Muscle of leg (tissue), 3 donors: ENCODE measurements at regions not wholly inside any gene's neighbourhood (a gene's known extent, or its start where the extent isn't known, plus 50 kb on each side); places are given as distances from the start of the nearest gene placed in this dataset.
"Not testable (repeated sequence)": the region's sequence is repeated elsewhere in the genome, so short reads cannot be mapped to it uniquely, and the experiment has no call there.

ENCODE experiments used
- DNase-seq: peaks from one replicate; pipeline ENCODE4 v3.0.0; 2013
- H3K27ac ChIP-seq: one replicate; pipeline ENCODE4 v1.5.1; 2013; ENCODE audit warnings: mild to moderate bottlenecking, low read length, control low read depth
- H3K27me3 ChIP-seq: one replicate; pipeline ENCODE4 v1.6.1; 2013; ENCODE audit warnings: low read length; ENCODE audit not compliant: control insufficient read depth, insufficient read depth
- H3K36me3 ChIP-seq: one replicate; pipeline ENCODE4 v1.6.1; 2013; ENCODE audit warnings: low read length; ENCODE audit not compliant: control insufficient read depth, insufficient read depth
- H3K4me1 ChIP-seq: one replicate; pipeline ENCODE4 v1.6.1; 2013; ENCODE audit warnings: low read length; ENCODE audit not compliant: control insufficient read depth, insufficient read depth
- H3K4me3 ChIP-seq: one replicate; pipeline ENCODE4 v1.5.1; 2013; ENCODE audit warnings: low read length, control low read depth
- H3K9me3 ChIP-seq: replicated peaks from 2 replicates; pipeline ENCODE4 v1.6.1; 2013; ENCODE audit warnings: low read depth, low read length; ENCODE audit not compliant: control insufficient read depth
- WGBS: methylation state at CpG from one replicate; pipeline ENCODE4 v1.1.5; 2013; ENCODE audit warnings: missing lambda C conversion rate; ENCODE audit not compliant: insufficient coverage; 5-methylcytosine and 5-hydroxymethylcytosine counted together

- H3K27ac ChIP-seq: no peak overlapping the region
- no peaks in the 10 kb centered on the region for H3K36me3 ChIP-seq
- H3K27me3 ChIP-seq: no peaks in the 10 kb centered on the region
- H3K9me3 ChIP-seq: no peaks in the 10 kb centered on the region
- H3K4me1 ChIP-seq: no peaks in the 10 kb centered on the region
- H3K4me3 ChIP-seq: no peak overlapping the region
- no peak for DNase-seq
Observed at GRCh38 chr2:58594762-58595161, 353.6 kb upstream of the FANCL start.

DNA sequence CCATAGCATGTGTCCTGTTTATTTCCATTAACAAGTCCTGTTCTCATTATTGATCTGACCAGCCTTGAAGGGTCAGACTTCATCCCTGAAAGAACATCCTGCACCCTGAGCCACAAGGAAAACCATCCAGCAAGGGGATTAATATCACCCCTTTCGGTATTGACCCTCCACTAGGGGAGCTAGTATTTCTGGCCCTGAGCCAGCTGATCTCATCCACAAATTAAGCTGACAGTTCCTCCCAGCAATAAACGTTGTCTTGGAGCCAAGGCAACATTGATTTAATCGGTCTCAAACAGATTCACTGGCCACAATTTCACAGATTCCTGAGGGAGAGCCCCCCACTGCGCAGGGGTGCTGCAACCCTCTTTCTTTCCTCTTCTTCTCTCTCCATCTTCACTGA lies 353.1 kb upstream of the FANCL start:
- H3K27ac ChIP-seq: no peak overlapping the region
- WGBS: 49% methylated on average over 4 of the region's 4 CpGs
- H3K9me3 ChIP-seq: no peaks in the 10 kb centered on the region
- no peaks in the 10 kb centered on the region for H3K36me3 ChIP-seq
- no peaks in the 10 kb centered on the region for H3K4me1 ChIP-seq
- no peak for DNase-seq
- H3K4me3 ChIP-seq: no peak overlapping the region
- H3K27me3 ChIP-seq: no peaks in the 10 kb centered on the region

GRCh38 chr2:58586178-58586577 lies 345.1 kb upstream of the FANCL start:
- H3K4me1 ChIP-seq, H3K4me3 ChIP-seq, H3K36me3 ChIP-seq, DNase-seq, H3K27me3 ChIP-seq, H3K9me3 ChIP-seq, H3K27ac ChIP-seq: not testable (repeated sequence)
- WGBS: no CpG with 5 or more reads among the region's 5 CpGs

- Histone ChIP-seq H3K9me3 (no peaks in the 10 kb centered on the region), H3K36me3 (no peaks in the 10 kb centered on the region), H3K27me3 (no peaks in the 10 kb centered on the region), H3K4me1 (no peaks in the 10 kb centered on the region), H3K4me3 (no peak overlapping the region), H3K27ac (no peak overlapping the region)
- no peak for DNase-seq
- WGBS: 83% methylated on average over 2 of the region's 5 CpGs
Observed at GRCh38 chr2:58585233-58585632, 344.1 kb upstream of the FANCL start.

- Histone ChIP-seq H3K27me3 (no peaks in the 10 kb centered on the region), H3K4me3 (no peak overlapping the region), H3K36me3 (no peaks in the 10 kb centered on the region), H3K4me1 (no peaks in the 10 kb centered on the region), H3K9me3 (no peaks in the 10 kb centered on the region), H3K27ac (no peak overlapping the region)
- no CpG with 5 or more reads among the region's 4 CpGs for WGBS
- DNase-seq: no peak
Observed at GRCh38 chr2:58584606-58585118, 343.5 kb upstream of the FANCL start.

DNA sequence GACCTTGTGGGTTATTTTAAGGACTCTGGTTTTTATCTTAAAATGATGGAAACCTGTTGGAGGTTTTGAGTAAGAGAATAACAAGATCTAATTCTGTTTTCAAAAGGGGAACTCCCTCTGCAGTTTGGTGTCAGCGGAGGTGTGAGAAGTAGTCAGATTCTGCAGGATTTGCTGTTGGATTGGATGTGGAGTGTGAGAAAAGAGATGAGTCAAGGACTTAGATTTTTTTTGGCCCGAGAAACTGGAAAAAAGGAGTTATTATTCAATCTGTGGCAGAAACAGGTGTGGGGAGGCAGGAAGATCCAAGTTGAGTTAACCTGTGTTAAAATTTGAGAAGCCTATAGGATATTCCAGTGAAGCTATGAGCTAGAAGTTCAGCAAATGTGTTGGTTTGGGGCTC lies 337.2 kb upstream of the FANCL start:
- Histone ChIP-seq H3K9me3 (no peaks in the 10 kb centered on the region), H3K27me3 (no peaks in the 10 kb centered on the region), H3K4me3 (no peak overlapping the region), H3K27ac (no peak overlapping the region), H3K4me1 (no peaks in the 10 kb centered on the region), H3K36me3 (no peaks in the 10 kb centered on the region)
- 89% methylated on average over 2 of the region's 2 CpGs for WGBS
- DNase-seq: no peak

DNA sequence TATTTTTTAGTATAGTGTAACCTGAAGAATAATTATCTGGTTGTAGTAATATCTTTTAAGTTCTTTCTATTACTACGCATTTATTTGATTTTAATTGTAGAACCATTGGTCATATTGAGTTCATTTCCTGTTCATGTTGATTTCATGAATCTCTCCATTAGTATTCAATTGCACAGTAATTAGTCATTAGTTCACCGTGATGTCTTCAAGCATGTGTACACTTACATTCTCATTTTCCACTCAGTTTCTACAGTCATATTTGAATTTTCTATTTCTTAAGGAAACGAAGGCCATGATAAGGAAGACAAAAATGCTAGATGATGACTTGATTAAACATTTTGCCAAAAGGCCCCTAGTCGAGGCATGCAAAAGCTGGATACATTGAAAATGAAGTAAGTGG lies 333.7 kb upstream of the FANCL start:
- Histone ChIP-seq H3K4me1 (no peaks in the 10 kb centered on the region), H3K9me3 (no peaks in the 10 kb centered on the region), H3K36me3 (no peaks in the 10 kb centered on the region), H3K27me3 (no peaks in the 10 kb centered on the region), H3K4me3 (no peak overlapping the region), H3K27ac (no peak overlapping the region)
- DNase-seq: no peak
- WGBS: 75% methylated on average over 1 of the region's 4 CpGs

DNA sequence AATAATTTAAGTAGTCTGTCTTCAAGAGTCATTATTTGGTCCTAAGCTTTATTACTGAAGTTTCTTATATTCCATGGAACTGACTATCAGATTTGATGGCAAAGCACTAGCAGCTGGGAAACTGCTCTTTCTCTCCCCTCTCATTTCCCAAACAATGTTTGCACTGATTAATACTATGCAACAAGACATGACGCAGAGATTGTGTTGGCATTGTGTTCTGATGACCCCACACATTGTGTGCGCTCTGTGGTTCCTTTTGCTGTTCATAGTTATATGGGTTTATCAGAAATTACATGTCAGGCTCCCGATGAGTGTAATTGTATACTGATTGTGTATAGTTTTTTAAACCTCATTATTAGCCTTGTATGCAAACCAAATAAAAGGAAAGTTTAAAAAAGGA lies 331.6 kb upstream of the FANCL start:
- no peaks in the 10 kb centered on the region for H3K4me1 ChIP-seq
- H3K27me3 ChIP-seq: no peaks in the 10 kb centered on the region
- DNase-seq: no peak
- no peak overlapping the region for H3K27ac ChIP-seq
- no peaks in the 10 kb centered on the region for H3K9me3 ChIP-seq
- no peak overlapping the region for H3K4me3 ChIP-seq
- H3K36me3 ChIP-seq: no peaks in the 10 kb centered on the region
- WGBS: no CpG with 5 or more reads among the region's 3 CpGs

DNA sequence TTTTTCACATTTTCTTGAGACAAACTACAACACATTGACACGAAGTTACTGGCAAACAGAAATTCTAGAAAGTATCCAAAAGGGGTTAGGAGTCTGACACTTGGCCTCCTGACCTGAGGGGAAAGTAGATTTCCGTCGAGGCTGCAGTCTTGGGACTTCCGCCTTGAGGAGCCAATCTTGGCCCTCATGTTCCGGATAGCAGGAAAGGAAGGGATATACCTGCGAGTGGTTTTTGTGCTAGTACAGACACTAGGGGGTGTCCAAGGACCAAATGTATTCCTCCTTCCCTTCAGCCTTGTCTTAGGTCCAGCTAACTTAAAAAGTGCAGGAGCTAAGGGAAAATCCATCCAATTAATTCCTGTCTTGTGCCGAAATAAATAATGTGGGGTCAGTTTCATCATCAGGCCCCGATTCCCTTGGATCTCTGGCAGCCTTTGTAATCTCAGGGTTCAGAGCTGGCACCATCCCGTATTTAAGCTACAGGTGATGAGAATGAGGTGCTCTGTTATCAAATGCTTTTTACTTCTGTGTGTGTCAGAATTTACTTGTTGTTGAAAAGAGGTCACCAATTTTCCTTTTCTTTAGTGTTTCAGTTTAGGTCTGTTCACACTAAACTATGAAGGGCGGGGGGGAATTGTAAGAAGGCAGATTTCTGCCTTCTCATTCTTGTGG lies 330.2 kb upstream of the FANCL start:
- no peaks in the 10 kb centered on the region for H3K27me3 ChIP-seq
- H3K4me1 ChIP-seq: no peaks in the 10 kb centered on the region
- H3K36me3 ChIP-seq: no peaks in the 10 kb centered on the region
- no peak overlapping the region for H3K4me3 ChIP-seq
- peak; percentile 78 for DNase-seq
- 0% methylated on average over 2 of the region's 10 CpGs for WGBS
- no peak overlapping the region for H3K27ac ChIP-seq
- no peaks in the 10 kb centered on the region for H3K9me3 ChIP-seq

DNA sequence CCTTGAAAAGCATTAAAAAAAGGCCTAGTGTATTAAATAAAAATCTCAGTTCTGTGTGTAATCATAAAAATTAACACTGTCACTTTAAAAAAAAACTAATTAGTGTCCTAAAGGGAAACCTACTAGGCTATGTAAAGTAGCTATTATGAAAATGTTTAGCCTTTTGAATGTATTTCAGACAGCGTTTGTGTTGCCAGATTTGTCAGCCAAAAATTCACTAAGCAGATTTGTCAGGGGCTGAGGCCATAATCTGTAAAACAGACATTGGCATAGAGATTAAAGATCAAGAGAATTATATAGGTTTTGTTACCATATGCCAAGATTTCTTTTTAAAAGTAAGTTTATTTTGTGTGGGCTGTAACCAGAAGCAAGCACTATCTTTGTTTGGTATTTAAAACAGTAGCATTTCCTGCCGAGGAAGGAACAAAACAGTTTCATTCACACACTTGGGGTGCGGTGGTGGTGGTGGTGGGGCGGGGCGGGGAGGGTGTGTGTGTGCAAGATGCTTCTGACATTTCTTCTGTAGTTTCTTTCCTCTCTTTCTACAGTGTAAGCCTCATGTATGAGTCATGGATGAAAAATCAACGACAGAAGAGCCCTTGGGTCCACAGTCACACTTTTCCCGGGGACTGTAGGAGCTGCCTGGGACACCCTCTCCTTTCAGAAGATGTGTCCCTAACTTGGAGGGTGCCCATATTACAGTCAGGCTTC lies 328.5 kb upstream of the FANCL start:
- no peaks in the 10 kb centered on the region for H3K9me3 ChIP-seq
- WGBS: 33% methylated on average over 2 of the region's 7 CpGs
- DNase-seq: peak; percentile 13
- H3K27me3 ChIP-seq: no peaks in the 10 kb centered on the region
- no peaks in the 10 kb centered on the region for H3K4me1 ChIP-seq
- no peak overlapping the region for H3K4me3 ChIP-seq
- no peaks in the 10 kb centered on the region for H3K36me3 ChIP-seq
- no peak overlapping the region for H3K27ac ChIP-seq
